GM12878 (cell line): ENCODE measurements at regions not wholly inside any gene's neighbourhood (a gene's known extent, or its start where the extent isn't known, plus 50 kb on each side); places are given as distances from the start of the nearest gene placed in this dataset.
A peak's percentile ranks its signal among the peaks of the same experiment; 100 is the strongest.

Experiments
- ATAC-seq: fragments of 200-7000 bp; cut with Tn5 transposase; 3 replicates; pipeline ENCODE4 v1.9.1; 2020; ENCODE audit warnings: mild to moderate bottlenecking, moderate library complexity
- BruUV-seq: library from RNA; stranded (reverse); fragments of 400-500 nt; replicated peaks from 2 replicates; lab custom pipeline; 2021; lab: Mats Ljungman, UMichigan
- CTCF ChIA-PET: fragments of 300-600 bp; sonication (Branson Sonifier 250); formaldehyde crosslinking; extraction: SDS; loops from one replicate; lab custom pipeline; 2021; ENCODE audit warnings: inconsistent platforms; lab: Yijun Ruan, JAX
- POLR2A ChIA-PET: fragments of 350-600 bp; formaldehyde crosslinking; extraction: SDS; loops from one replicate; lab custom pipeline; 2021; ENCODE audit warnings: inconsistent platforms; lab: Charles Lee
- RAD21 ChIA-PET: fragments of 300-600 bp; sonication (Branson Sonifier 250); formaldehyde crosslinking; loops from one replicate; lab custom pipeline; 2023; ENCODE audit warnings: antibody characterized with exemption; ENCODE audit not compliant: unreplicated experiment; lab: Charles Lee
- SMC1A ChIA-PET: fragments of 300-600 bp; sonication (Branson Sonifier 250); formaldehyde crosslinking; loops from one replicate; lab custom pipeline; 2023; ENCODE audit not compliant: unreplicated experiment, uncharacterized antibody; lab: Charles Lee
- DNase-seq: peaks from one replicate; pipeline ENCODE4 v3.0.0-alpha.2; 2011; ENCODE audit warnings: low read depth, low spot score
- FAIRE-seq: peaks from 3 replicates; lab custom pipeline; 2011; peaks lifted over from hg19 to GRCh38; lab: Jason Lieb, UNC
- H2AFZ ChIP-seq: 2 replicates; pipeline ENCODE4 v1.6.0; 2011; ENCODE audit warnings: low read depth, low read length, control low read depth; ENCODE audit not compliant: control insufficient read depth
- H3K27ac ChIP-seq: 2 replicates; pipeline ENCODE4 v1.5.1; 2011; ENCODE audit warnings: control low read depth; ENCODE audit not compliant: control insufficient read depth, insufficient read depth
- H3K27me3 ChIP-seq, 2 experiments: replicated peaks in 1 of 2; 2 replicates each; pipeline versions ENCODE4 v1.6.0 to v1.6.1; 2011; ENCODE audit warnings: low read length in 1 of 2; ENCODE audit not compliant: control insufficient read depth in 2 of 2, insufficient read depth in 2 of 2
- H3K36me3 ChIP-seq, 2 experiments: 2 replicates each; pipeline ENCODE4 v1.5.1; 2011; ENCODE audit warnings: low read length in 1 of 2; ENCODE audit not compliant: control insufficient read depth in 2 of 2, insufficient read depth in 2 of 2
- H3K4me1 ChIP-seq: 2 replicates; pipeline ENCODE4 v1.6.1; 2011; ENCODE audit warnings: mild to moderate bottlenecking, low read length, moderate library complexity, mixed read lengths; ENCODE audit not compliant: control insufficient read depth, insufficient read depth
- H3K4me2 ChIP-seq: 2 replicates; pipeline ENCODE4 v1.6.0; 2011; ENCODE audit warnings: control low read depth; ENCODE audit not compliant: control insufficient read depth, insufficient read depth
- H3K4me3 ChIP-seq: fragments of 200-600 bp; sonication (generic); 2 replicates; pipeline ENCODE4 v1.5.1; 2016
- H3K79me2 ChIP-seq: 2 replicates; pipeline ENCODE4 v1.6.0; 2011; ENCODE audit warnings: low read length; ENCODE audit not compliant: control insufficient read depth, insufficient read depth
- H3K9ac ChIP-seq: 2 replicates; pipeline ENCODE4 v1.8.0; 2011; ENCODE audit warnings: low read length, control low read depth, mixed read lengths; ENCODE audit not compliant: control insufficient read depth, insufficient read depth
- H3K9me3 ChIP-seq: replicated peaks from 3 replicates; pipeline ENCODE4 v1.5.1; 2011; ENCODE audit warnings: mild to moderate bottlenecking, low read length; ENCODE audit not compliant: control insufficient read depth, insufficient read depth
- H4K20me1 ChIP-seq: 2 replicates; pipeline ENCODE4 v1.6.0; 2011; ENCODE audit not compliant: control insufficient read depth, insufficient read depth
- ASH2L ChIP-seq: fragments of 300-600, 200-600 bp; sonication (generic); IDR thresholded peaks from 2 replicates; pipeline ENCODE4 v1.6.1; 2017; ENCODE audit warnings: low read depth, mild to moderate bottlenecking, borderline replicate concordance
- EP300 ChIP-seq, 2 experiments: fragments of 150-350 bp in 1 of 2; IDR thresholded peaks; 2 replicates each; pipeline ENCODE4 v1.6.1; 2011 to 2012; ENCODE audit warnings: low read depth in 2 of 2, low read length in 2 of 2, borderline replicate concordance in 1 of 2, improper control_type of control experiment in 1 of 2, inconsistent platforms in 1 of 2; ENCODE audit not compliant: control insufficient read depth in 1 of 2
- KDM1A ChIP-seq: fragments of 200-600 bp; sonication (generic); IDR thresholded peaks from 2 replicates; pipeline ENCODE4 v1.6.1; 2016; ENCODE audit warnings: borderline replicate concordance
- NFYB ChIP-seq: IDR thresholded peaks from 2 replicates; pipeline ENCODE4 v1.6.1; 2011; ENCODE audit warnings: low read depth, mild to moderate bottlenecking, low read length, improper control_type of control experiment, moderate library complexity; ENCODE audit not compliant: insufficient read depth
- NR2C1 ChIP-seq: fragments of 450-650 bp; IDR thresholded peaks from 2 replicates; pipeline ENCODE4 v1.6.1; 2017; ENCODE audit warnings: antibody characterized with exemption, mild to moderate bottlenecking, moderate library complexity
- SPI1 ChIP-seq: IDR thresholded peaks from 2 replicates; pipeline ENCODE4 v1.6.1; 2011; ENCODE audit warnings: low read depth, mild to moderate bottlenecking, low read length, moderate library complexity, borderline replicate concordance; ENCODE audit not compliant: insufficient read depth
- SUZ12 ChIP-seq: fragments of 200-600 bp; sonication (generic); IDR thresholded peaks from one replicate; pipeline ENCODE4 v1.6.1; 2018; ENCODE audit warnings: antibody characterized with exemption, mild to moderate bottlenecking; ENCODE audit not compliant: unreplicated experiment
- WGBS: methylation state at CpG from one replicate; pipeline ENCODE4 v1.1.6; 2016; ENCODE audit warnings: low lambda C conversion rate; ENCODE audit not compliant: insufficient replicate concordance, insufficient coverage; ENCODE audit errors: missing lambda C conversion rate; 5-methylcytosine and 5-hydroxymethylcytosine counted together
- in situ Hi-C: fragments of 300-500 bp; cut with MboI; formaldehyde crosslinking; loops from 9 replicates; pipeline ENCODE4 v1.14.3; 2018; ENCODE audit warnings: mixed read lengths
- intact Hi-C: fragments of 100-400 bp; cut with micrococcal nuclease; formaldehyde crosslinking; loops from one replicate; pipeline ENCODE4 v1.14.2; 2022; ENCODE audit not compliant: unreplicated experiment
- TF ChIP-seq, protein P1 (sequence below), 3 experiments: IDR thresholded peaks in 2 of 3; conservative IDR thresholded peaks in 1 of 3; 2 replicates each; pipeline ENCODE4 v1.5.1; 2011; ENCODE audit warnings: low read depth in 3 of 3, low read length in 3 of 3, mild to moderate bottlenecking in 3 of 3, control low read depth in 2 of 3, moderate library complexity in 2 of 3, inconsistent platforms in 1 of 3, mixed read lengths in 1 of 3; ENCODE audit not compliant: control insufficient read depth in 2 of 3, insufficient read depth in 1 of 3; ENCODE audit errors: extremely low read depth in 1 of 3

DNA sequence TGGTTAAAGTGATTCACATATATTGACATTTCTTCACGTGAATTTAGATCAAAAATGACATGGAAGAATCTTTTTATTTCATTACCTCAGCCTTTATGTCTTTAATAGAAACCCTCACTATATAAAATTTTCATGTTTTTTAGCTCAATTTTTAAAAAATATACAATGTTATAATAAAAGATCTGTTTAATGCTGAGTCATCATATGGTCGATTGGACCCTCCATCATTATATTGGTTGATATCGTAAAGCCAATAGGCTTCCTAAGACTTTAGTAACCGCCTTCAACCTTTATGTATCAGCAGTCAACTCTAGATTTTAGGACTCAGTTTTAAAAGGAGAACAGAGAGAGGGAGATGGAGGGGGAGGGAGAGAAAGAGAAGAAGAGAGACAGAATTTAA, 162.3 kb upstream of the FERD3L start:
- intact Hi-C loops, result no loop called here
- H3K36me3 ChIP-seq, result no peaks in the 10 kb centered on the region
- H3K27me3 ChIP-seq, result no peaks in the 10 kb centered on the region
- ChIA-PET CTCF (no interaction called here), POLR2A (no interaction called here), SMC1A (no interaction called here), RAD21 (no interaction called here)
- H3K9me3 ChIP-seq, result no peaks in the 10 kb centered on the region
- WGBS, result 38% methylated on average over 4 of the region's 4 CpGs
- H4K20me1 ChIP-seq, result no peaks in the 10 kb centered on the region
- no peak overlapping the region for H3K9ac ChIP-seq
- H3K4me1 ChIP-seq, result no peaks in the 10 kb centered on the region
- FAIRE-seq, result no peak
- in situ Hi-C loops, result no loop called here
- no peak overlapping the region for H3K4me2 ChIP-seq
- no peak overlapping the region for H3K4me3 ChIP-seq
- DNase-seq, result no peak
- BruUV-seq, result no TSS peak
- H3K79me2 ChIP-seq, result no peaks in the 10 kb centered on the region
- no peak overlapping the region for H2AFZ ChIP-seq
- no peak overlapping the region for H3K27ac ChIP-seq
- no peak for ATAC-seq
- TF ChIP-seq KDM1A (no peak), SUZ12 (no peak), NFYB (no peak), NR2C1 (no peak), EP300 (IDR thresholded peaks at IDR 0.05; ENCODE audit: borderline replicate concordance in 1 of 2, control insufficient read depth in 1 of 2, low read depth in 2 of 2, low read length in 2 of 2) (no peak), ASH2L (no peak)

DNA sequence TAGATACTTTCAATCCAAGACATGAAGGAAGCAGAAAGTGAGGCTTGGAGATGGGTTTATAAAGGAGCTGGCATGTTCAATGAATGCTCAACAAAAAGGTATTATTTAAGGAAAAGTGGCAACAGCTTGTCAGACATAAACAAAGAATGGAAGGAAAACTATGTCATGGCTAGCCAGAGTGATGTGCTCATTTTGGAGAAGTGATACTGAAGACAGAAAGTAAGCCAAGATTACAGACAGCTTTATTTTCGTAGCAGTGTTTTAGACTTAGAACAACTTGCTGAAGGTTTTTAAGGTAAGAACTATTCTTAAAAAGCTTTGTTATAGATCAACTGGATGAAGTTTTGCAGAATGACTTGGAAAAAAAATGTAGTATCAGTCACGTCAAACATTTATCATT, 160.5 kb upstream of the FERD3L start:
- FAIRE-seq (no peak), DNase-seq (no peak), ATAC-seq (peak; percentile 73)
- Histone ChIP-seq H3K4me2 (no peak overlapping the region), H3K27me3 (no peaks in the 10 kb centered on the region), H3K4me1 (no peaks in the 10 kb centered on the region), H3K9ac (no peak overlapping the region), H3K27ac (no peak overlapping the region), H2AFZ (no peak overlapping the region), H4K20me1 (no peaks in the 10 kb centered on the region), H3K36me3 (no peaks in the 10 kb centered on the region), H3K9me3 (no peaks in the 10 kb centered on the region), H3K79me2 (no peaks in the 10 kb centered on the region), H3K4me3 (no peak overlapping the region)
- no TSS peak for BruUV-seq
- ChIA-PET CTCF (interaction anchor here (1.1 kb wide), 1 partner anchor 184 kb away, joined by 3 read pairs; no protein-coding TSS in a partner anchor), SMC1A (interaction anchor here (0.5 to 0.6 kb wide), 2 partner anchors 1423 to 1480 kb away, joined by 3 read pairs; no protein-coding TSS in a partner anchor), POLR2A (no interaction called here), RAD21 (no interaction called here)
- in situ Hi-C loops, result no loop called here
- 47% methylated on average over 2 of the region's 2 CpGs for WGBS
- TF ChIP-seq, protein P1, sequence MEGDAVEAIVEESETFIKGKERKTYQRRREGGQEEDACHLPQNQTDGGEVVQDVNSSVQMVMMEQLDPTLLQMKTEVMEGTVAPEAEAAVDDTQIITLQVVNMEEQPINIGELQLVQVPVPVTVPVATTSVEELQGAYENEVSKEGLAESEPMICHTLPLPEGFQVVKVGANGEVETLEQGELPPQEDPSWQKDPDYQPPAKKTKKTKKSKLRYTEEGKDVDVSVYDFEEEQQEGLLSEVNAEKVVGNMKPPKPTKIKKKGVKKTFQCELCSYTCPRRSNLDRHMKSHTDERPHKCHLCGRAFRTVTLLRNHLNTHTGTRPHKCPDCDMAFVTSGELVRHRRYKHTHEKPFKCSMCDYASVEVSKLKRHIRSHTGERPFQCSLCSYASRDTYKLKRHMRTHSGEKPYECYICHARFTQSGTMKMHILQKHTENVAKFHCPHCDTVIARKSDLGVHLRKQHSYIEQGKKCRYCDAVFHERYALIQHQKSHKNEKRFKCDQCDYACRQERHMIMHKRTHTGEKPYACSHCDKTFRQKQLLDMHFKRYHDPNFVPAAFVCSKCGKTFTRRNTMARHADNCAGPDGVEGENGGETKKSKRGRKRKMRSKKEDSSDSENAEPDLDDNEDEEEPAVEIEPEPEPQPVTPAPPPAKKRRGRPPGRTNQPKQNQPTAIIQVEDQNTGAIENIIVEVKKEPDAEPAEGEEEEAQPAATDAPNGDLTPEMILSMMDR (IDR thresholded peaks at IDR 0.05 in 2 of 3, conservative IDR thresholded peaks at IDR 0.05 in 1 of 3; ENCODE audit: control insufficient read depth in 2 of 3, extremely low read depth in 1 of 3, insufficient read depth in 1 of 3, low read depth in 3 of 3, low read length in 3 of 3), result no peak
- TF ChIP-seq SPI1, result peak; percentile 75
- intact Hi-C loops, result no loop called here
